Transverse colon (tissue), 4 donors: ENCODE measurements at regions not wholly inside any gene's neighbourhood (a gene's known extent, or its start where the extent isn't known, plus 50 kb on each side); places are given as distances from the start of the nearest gene placed in this dataset.

Experiments used
- EP300 ChIP-seq: sonication (generic); formaldehyde crosslinking; IDR thresholded peaks from one replicate; pipeline ENCODE4 v1.6.1; 2017; ENCODE audit warnings: antibody characterized with exemption, low read depth
- POLR2A ChIP-seq: fragments of 450-650 bp; IDR thresholded peaks from one replicate; pipeline ENCODE4 v1.6.1; 2016; ENCODE audit warnings: antibody characterized with exemption, mild to moderate bottlenecking, moderate library complexity
- POLR2AphosphoS5 ChIP-seq, 3 donors: sonication (generic); formaldehyde crosslinking; IDR thresholded peaks; one replicate each; pipeline ENCODE4 v1.6.1; 2016; ENCODE audit warnings: antibody characterized with exemption in 3 of 3
- TF ChIP-seq, protein P1 (sequence below), 5 experiments: fragments of 200-600 bp in 3 of 5; fragments of 450-650 bp in 2 of 5; sonication (generic) in 3 of 5; IDR thresholded peaks; 1 replicate in 2 of 5; 2 replicates in 3 of 5; pipeline ENCODE4 v1.5.1; 2016 to 2017; ENCODE audit warnings: antibody characterized with exemption in 5 of 5, inconsistent platforms in 3 of 5, mild to moderate bottlenecking in 2 of 5, moderate library complexity in 1 of 5

- TF ChIP-seq POLR2A, result no peak
- TF ChIP-seq, protein P1, sequence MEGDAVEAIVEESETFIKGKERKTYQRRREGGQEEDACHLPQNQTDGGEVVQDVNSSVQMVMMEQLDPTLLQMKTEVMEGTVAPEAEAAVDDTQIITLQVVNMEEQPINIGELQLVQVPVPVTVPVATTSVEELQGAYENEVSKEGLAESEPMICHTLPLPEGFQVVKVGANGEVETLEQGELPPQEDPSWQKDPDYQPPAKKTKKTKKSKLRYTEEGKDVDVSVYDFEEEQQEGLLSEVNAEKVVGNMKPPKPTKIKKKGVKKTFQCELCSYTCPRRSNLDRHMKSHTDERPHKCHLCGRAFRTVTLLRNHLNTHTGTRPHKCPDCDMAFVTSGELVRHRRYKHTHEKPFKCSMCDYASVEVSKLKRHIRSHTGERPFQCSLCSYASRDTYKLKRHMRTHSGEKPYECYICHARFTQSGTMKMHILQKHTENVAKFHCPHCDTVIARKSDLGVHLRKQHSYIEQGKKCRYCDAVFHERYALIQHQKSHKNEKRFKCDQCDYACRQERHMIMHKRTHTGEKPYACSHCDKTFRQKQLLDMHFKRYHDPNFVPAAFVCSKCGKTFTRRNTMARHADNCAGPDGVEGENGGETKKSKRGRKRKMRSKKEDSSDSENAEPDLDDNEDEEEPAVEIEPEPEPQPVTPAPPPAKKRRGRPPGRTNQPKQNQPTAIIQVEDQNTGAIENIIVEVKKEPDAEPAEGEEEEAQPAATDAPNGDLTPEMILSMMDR (IDR thresholded peaks at IDR 0.05), result no peak
- TF ChIP-seq POLR2AphosphoS5 (IDR thresholded peaks at IDR 0.05), result no peak
- TF ChIP-seq EP300, result no peak
These were observed 476.6 kb downstream of the GRXCR1 start for GRCh38 chr4:43369036-43369594.
